ENCODE measurements at regions not wholly inside any gene's neighbourhood (a gene's known extent, or its start where the extent isn't known, plus 50 kb on each side); places are given as distances from the start of the nearest gene placed in this dataset.
"Not testable (repeated sequence)": the region's sequence is repeated elsewhere in the genome, so short reads cannot be mapped to it uniquely, and the experiment has no call there.

DNA sequence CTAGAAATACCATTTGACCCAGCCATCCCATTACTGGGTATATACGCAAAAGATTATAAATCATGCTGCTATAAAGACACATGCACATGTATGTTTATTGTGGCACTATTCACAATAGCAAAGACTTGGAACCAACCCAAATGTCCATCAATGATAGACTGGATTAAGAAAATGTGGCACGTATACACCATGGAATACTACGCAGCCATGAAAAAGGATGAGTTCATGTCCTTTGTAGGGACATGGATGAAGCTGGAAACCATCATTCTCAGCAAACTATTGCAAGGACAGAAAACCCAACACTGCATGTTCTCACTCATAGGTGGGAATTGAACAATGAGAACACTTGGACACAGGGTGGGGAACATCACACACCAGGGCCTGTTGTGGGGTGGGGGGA, 209.3 kb downstream of the ARHGEF9 start:
- TF ChIP-seq, protein P1, sequence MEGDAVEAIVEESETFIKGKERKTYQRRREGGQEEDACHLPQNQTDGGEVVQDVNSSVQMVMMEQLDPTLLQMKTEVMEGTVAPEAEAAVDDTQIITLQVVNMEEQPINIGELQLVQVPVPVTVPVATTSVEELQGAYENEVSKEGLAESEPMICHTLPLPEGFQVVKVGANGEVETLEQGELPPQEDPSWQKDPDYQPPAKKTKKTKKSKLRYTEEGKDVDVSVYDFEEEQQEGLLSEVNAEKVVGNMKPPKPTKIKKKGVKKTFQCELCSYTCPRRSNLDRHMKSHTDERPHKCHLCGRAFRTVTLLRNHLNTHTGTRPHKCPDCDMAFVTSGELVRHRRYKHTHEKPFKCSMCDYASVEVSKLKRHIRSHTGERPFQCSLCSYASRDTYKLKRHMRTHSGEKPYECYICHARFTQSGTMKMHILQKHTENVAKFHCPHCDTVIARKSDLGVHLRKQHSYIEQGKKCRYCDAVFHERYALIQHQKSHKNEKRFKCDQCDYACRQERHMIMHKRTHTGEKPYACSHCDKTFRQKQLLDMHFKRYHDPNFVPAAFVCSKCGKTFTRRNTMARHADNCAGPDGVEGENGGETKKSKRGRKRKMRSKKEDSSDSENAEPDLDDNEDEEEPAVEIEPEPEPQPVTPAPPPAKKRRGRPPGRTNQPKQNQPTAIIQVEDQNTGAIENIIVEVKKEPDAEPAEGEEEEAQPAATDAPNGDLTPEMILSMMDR (conservative IDR thresholded peaks at IDR 0.05; ENCODE audit: low read length), result not testable (repeated sequence)
- not testable (repeated sequence) for TF ChIP-seq EZH2phosphoT487 (IDR thresholded peaks at IDR 0.05; ENCODE audit: borderline replicate concordance, low read depth, low read length)

All from OCI-LY7 (cell line).